GM12878 (cell line): ENCODE measurements at regions not wholly inside any gene's neighbourhood (a gene's known extent, or its start where the extent isn't known, plus 50 kb on each side); places are given as distances from the start of the nearest gene placed in this dataset.

ENCODE experiments used
- ATAC-seq: fragments of 200-7000 bp; cut with Tn5 transposase; 3 replicates; pipeline ENCODE4 v1.9.1; 2020; ENCODE audit warnings: mild to moderate bottlenecking, moderate library complexity
- BruUV-seq: library from RNA; stranded (reverse); fragments of 400-500 nt; replicated peaks from 2 replicates; lab custom pipeline; 2021; lab: Mats Ljungman, UMichigan
- CTCF ChIA-PET: fragments of 300-600 bp; sonication (Branson Sonifier 250); formaldehyde crosslinking; extraction: SDS; loops from one replicate; lab custom pipeline; 2021; ENCODE audit warnings: inconsistent platforms; lab: Yijun Ruan, JAX
- POLR2A ChIA-PET: fragments of 350-600 bp; formaldehyde crosslinking; extraction: SDS; loops from one replicate; lab custom pipeline; 2021; ENCODE audit warnings: inconsistent platforms; lab: Charles Lee
- RAD21 ChIA-PET: fragments of 300-600 bp; sonication (Branson Sonifier 250); formaldehyde crosslinking; loops from one replicate; lab custom pipeline; 2023; ENCODE audit warnings: antibody characterized with exemption; ENCODE audit not compliant: unreplicated experiment; lab: Charles Lee
- SMC1A ChIA-PET: fragments of 300-600 bp; sonication (Branson Sonifier 250); formaldehyde crosslinking; loops from one replicate; lab custom pipeline; 2023; ENCODE audit not compliant: unreplicated experiment, uncharacterized antibody; lab: Charles Lee
- DNase-seq: peaks from one replicate; pipeline ENCODE4 v3.0.0-alpha.2; 2011; ENCODE audit warnings: low read depth, low spot score
- FAIRE-seq: peaks from 3 replicates; lab custom pipeline; 2011; peaks lifted over from hg19 to GRCh38; lab: Jason Lieb, UNC
- H2AFZ ChIP-seq: 2 replicates; pipeline ENCODE4 v1.6.0; 2011; ENCODE audit warnings: low read depth, low read length, control low read depth; ENCODE audit not compliant: control insufficient read depth
- H3K27ac ChIP-seq: 2 replicates; pipeline ENCODE4 v1.5.1; 2011; ENCODE audit warnings: control low read depth; ENCODE audit not compliant: control insufficient read depth, insufficient read depth
- H3K27me3 ChIP-seq, 2 experiments: replicated peaks in 1 of 2; 2 replicates each; pipeline versions ENCODE4 v1.6.0 to v1.6.1; 2011; ENCODE audit warnings: low read length in 1 of 2; ENCODE audit not compliant: control insufficient read depth in 2 of 2, insufficient read depth in 2 of 2
- H3K36me3 ChIP-seq, 2 experiments: 2 replicates each; pipeline ENCODE4 v1.5.1; 2011; ENCODE audit warnings: low read length in 1 of 2; ENCODE audit not compliant: control insufficient read depth in 2 of 2, insufficient read depth in 2 of 2
- H3K4me1 ChIP-seq: 2 replicates; pipeline ENCODE4 v1.6.1; 2011; ENCODE audit warnings: mild to moderate bottlenecking, low read length, moderate library complexity, mixed read lengths; ENCODE audit not compliant: control insufficient read depth, insufficient read depth
- H3K4me2 ChIP-seq: 2 replicates; pipeline ENCODE4 v1.6.0; 2011; ENCODE audit warnings: control low read depth; ENCODE audit not compliant: control insufficient read depth, insufficient read depth
- H3K4me3 ChIP-seq: fragments of 200-600 bp; sonication (generic); 2 replicates; pipeline ENCODE4 v1.5.1; 2016
- H3K79me2 ChIP-seq: 2 replicates; pipeline ENCODE4 v1.6.0; 2011; ENCODE audit warnings: low read length; ENCODE audit not compliant: control insufficient read depth, insufficient read depth
- H3K9ac ChIP-seq: 2 replicates; pipeline ENCODE4 v1.8.0; 2011; ENCODE audit warnings: low read length, control low read depth, mixed read lengths; ENCODE audit not compliant: control insufficient read depth, insufficient read depth
- H3K9me3 ChIP-seq: replicated peaks from 3 replicates; pipeline ENCODE4 v1.5.1; 2011; ENCODE audit warnings: mild to moderate bottlenecking, low read length; ENCODE audit not compliant: control insufficient read depth, insufficient read depth
- H4K20me1 ChIP-seq: 2 replicates; pipeline ENCODE4 v1.6.0; 2011; ENCODE audit not compliant: control insufficient read depth, insufficient read depth
- ZNF687 ChIP-seq: fragments of 450-650 bp; IDR thresholded peaks from 2 replicates; pipeline ENCODE4 v1.6.1; 2017; ENCODE audit warnings: mild to moderate bottlenecking, moderate library complexity
- WGBS: methylation state at CpG from one replicate; pipeline ENCODE4 v1.1.6; 2016; ENCODE audit warnings: low lambda C conversion rate; ENCODE audit not compliant: insufficient replicate concordance, insufficient coverage; ENCODE audit errors: missing lambda C conversion rate; 5-methylcytosine and 5-hydroxymethylcytosine counted together
- in situ Hi-C: fragments of 300-500 bp; cut with MboI; formaldehyde crosslinking; loops from 9 replicates; pipeline ENCODE4 v1.14.3; 2018; ENCODE audit warnings: mixed read lengths
- intact Hi-C: fragments of 100-400 bp; cut with micrococcal nuclease; formaldehyde crosslinking; loops from one replicate; pipeline ENCODE4 v1.14.2; 2022; ENCODE audit not compliant: unreplicated experiment
- TF ChIP-seq, protein P1 (sequence below): fragments of 450-650 bp; IDR thresholded peaks from 2 replicates; pipeline ENCODE4 v1.6.1; 2016; ENCODE audit warnings: mild to moderate bottlenecking, moderate library complexity, borderline replicate concordance

GRCh38 chr10:109022417-109023049, 900.8 kb downstream of the XPNPEP1 start:
- ATAC-seq (no peak), FAIRE-seq (no peak)

More at GRCh38 chr10:109022417-109023049, 900.8 kb downstream of the XPNPEP1 start:
- Histone ChIP-seq H3K36me3 (no peaks in the 10 kb centered on the region), H3K9me3 (no peaks in the 10 kb centered on the region), H3K4me2 (no peak overlapping the region), H2AFZ (0 out of 2 replicates have a peak overlapping the region, but pooled peaks have one; percentile 12), H3K79me2 (no peaks in the 10 kb centered on the region), H3K4me3 (no peak overlapping the region), H3K9ac (no peak overlapping the region), H3K4me1 (no peaks in the 10 kb centered on the region), H4K20me1 (no peaks in the 10 kb centered on the region), H3K27me3 (no peaks in the 10 kb centered on the region), H3K27ac (no peak overlapping the region)
- BruUV-seq, result no TSS peak
- no peak for DNase-seq
- SMC1A ChIA-PET, result no interaction called here
- in situ Hi-C loops (no loop called here), intact Hi-C loops (no loop called here)
- CTCF ChIA-PET, result no interaction called here
- RAD21 ChIA-PET, result no interaction called here
- no peak for TF ChIP-seq ZNF687
- TF ChIP-seq, protein P1, sequence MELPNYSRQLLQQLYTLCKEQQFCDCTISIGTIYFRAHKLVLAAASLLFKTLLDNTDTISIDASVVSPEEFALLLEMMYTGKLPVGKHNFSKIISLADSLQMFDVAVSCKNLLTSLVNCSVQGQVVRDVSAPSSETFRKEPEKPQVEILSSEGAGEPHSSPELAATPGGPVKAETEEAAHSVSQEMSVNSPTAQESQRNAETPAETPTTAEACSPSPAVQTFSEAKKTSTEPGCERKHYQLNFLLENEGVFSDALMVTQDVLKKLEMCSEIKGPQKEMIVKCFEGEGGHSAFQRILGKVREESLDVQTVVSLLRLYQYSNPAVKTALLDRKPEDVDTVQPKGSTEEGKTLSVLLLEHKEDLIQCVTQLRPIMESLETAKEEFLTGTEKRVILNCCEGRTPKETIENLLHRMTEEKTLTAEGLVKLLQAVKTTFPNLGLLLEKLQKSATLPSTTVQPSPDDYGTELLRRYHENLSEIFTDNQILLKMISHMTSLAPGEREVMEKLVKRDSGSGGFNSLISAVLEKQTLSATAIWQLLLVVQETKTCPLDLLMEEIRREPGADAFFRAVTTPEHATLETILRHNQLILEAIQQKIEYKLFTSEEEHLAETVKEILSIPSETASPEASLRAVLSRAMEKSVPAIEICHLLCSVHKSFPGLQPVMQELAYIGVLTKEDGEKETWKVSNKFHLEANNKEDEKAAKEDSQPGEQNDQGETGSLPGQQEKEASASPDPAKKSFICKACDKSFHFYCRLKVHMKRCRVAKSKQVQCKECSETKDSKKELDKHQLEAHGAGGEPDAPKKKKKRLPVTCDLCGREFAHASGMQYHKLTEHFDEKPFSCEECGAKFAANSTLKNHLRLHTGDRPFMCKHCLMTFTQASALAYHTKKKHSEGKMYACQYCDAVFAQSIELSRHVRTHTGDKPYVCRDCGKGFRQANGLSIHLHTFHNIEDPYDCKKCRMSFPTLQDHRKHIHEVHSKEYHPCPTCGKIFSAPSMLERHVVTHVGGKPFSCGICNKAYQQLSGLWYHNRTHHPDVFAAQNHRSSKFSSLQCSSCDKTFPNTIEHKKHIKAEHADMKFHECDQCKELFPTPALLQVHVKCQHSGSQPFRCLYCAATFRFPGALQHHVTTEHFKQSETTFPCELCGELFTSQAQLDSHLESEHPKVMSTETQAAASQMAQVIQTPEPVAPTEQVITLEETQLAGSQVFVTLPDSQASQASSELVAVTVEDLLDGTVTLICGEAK, result peak; percentile 91
- WGBS, result 5% methylated on average over 1 of the region's 1 CpG
- POLR2A ChIA-PET, result no interaction called here
